H1 (cell line): ENCODE measurements at regions not wholly inside any gene's neighbourhood (a gene's known extent, or its start where the extent isn't known, plus 50 kb on each side); places are given as distances from the start of the nearest gene placed in this dataset.

ENCODE experiments used
- HDAC2 ChIP-seq, 2 experiments: fragments of 300-600 bp in 1 of 2; sonication (generic) in 1 of 2; IDR thresholded peaks; 2 replicates each; pipeline ENCODE4 v1.6.1; 2011 to 2012; ENCODE audit warnings: low read depth in 2 of 2, low read length in 2 of 2, mild to moderate bottlenecking in 2 of 2, moderate library complexity in 2 of 2, borderline replicate concordance in 1 of 2, inconsistent platforms in 1 of 2
- POLR2A ChIP-seq, 2 experiments: IDR thresholded peaks; 1 replicate in 1 of 2; 2 replicates in 1 of 2; pipeline ENCODE4 v1.6.1; 2011; ENCODE audit warnings: low read depth in 2 of 2, low read length in 2 of 2, mild to moderate bottlenecking in 2 of 2; ENCODE audit errors: control extremely low read depth in 1 of 2
- POLR2AphosphoS5 ChIP-seq: IDR thresholded peaks from 2 replicates; pipeline ENCODE4 v1.6.1; 2011; ENCODE audit warnings: low read depth, low read length
- TF ChIP-seq, protein P1 (sequence below), 3 experiments: IDR thresholded peaks; 1 replicate in 2 of 3; 2 replicates in 1 of 3; pipeline versions ENCODE4 v1.5.1 to v1.6.1; 2011; ENCODE audit warnings: low read length in 3 of 3, mild to moderate bottlenecking in 3 of 3, inconsistent platforms in 2 of 3, low read depth in 1 of 3, moderate library complexity in 1 of 3; ENCODE audit not compliant: insufficient read depth in 1 of 3; ENCODE audit errors: control extremely low read depth in 1 of 3

DNA sequence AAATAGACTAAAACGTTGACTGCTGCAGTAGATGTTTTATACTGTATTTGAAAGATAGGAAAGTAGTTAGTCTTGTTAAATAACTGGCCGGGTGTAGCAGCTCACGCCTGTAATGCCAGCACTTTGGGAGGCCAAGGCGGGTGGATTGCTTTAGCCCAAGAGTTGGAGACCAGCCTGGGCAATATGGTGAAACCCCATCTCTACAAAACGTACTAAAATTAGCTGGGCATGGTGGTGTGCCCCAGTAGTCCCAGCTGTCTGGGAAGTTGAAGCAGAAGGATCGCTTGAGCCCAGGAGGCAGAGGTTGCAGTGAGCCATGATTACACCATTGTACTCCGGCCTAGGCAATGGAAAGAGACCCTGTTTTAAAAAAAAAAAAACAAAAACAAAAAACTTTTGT lies 60.5 kb upstream of the ULK4 start:
- no peak for TF ChIP-seq POLR2AphosphoS5
- no peak for TF ChIP-seq POLR2A (IDR thresholded peaks at IDR 0.05; ENCODE audit: control extremely low read depth in 1 of 2, low read depth in 2 of 2, low read length in 2 of 2)
- TF ChIP-seq, protein P1, sequence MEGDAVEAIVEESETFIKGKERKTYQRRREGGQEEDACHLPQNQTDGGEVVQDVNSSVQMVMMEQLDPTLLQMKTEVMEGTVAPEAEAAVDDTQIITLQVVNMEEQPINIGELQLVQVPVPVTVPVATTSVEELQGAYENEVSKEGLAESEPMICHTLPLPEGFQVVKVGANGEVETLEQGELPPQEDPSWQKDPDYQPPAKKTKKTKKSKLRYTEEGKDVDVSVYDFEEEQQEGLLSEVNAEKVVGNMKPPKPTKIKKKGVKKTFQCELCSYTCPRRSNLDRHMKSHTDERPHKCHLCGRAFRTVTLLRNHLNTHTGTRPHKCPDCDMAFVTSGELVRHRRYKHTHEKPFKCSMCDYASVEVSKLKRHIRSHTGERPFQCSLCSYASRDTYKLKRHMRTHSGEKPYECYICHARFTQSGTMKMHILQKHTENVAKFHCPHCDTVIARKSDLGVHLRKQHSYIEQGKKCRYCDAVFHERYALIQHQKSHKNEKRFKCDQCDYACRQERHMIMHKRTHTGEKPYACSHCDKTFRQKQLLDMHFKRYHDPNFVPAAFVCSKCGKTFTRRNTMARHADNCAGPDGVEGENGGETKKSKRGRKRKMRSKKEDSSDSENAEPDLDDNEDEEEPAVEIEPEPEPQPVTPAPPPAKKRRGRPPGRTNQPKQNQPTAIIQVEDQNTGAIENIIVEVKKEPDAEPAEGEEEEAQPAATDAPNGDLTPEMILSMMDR (IDR thresholded peaks at IDR 0.05; ENCODE audit: control extremely low read depth in 1 of 3, insufficient read depth in 1 of 3, low read depth in 1 of 3, low read length in 3 of 3): no peak
- TF ChIP-seq HDAC2 (IDR thresholded peaks at IDR 0.05; ENCODE audit: borderline replicate concordance in 1 of 2, low read depth in 2 of 2, low read length in 2 of 2): no peak
